PC-9 (cell line): ENCODE measurements at regions not wholly inside any gene's neighbourhood (a gene's known extent, or its start where the extent isn't known, plus 50 kb on each side); places are given as distances from the start of the nearest gene placed in this dataset.

ENCODE experiments used
- BruUV-seq: library from RNA; stranded (reverse); fragments of 400-500 nt; replicated peaks from 2 replicates; lab custom pipeline; 2021; lab: Mats Ljungman, UMichigan
- CTCF ChIA-PET: fragments of 300-600 bp; sonication (Branson Sonifier 250); formaldehyde crosslinking; loops from one replicate; lab custom pipeline; 2022; ENCODE audit warnings: antibody characterized with exemption; lab: Charles Lee
- POLR2A ChIA-PET: fragments of 300-600 bp; sonication (Branson Sonifier 250); formaldehyde crosslinking; loops from one replicate; lab custom pipeline; 2022; ENCODE audit warnings: antibody characterized with exemption; ENCODE audit not compliant: unreplicated experiment; lab: Charles Lee
- DNase-seq, 2 experiments: peaks; one replicate each; pipeline versions ENCODE4 v3.0.0 to v3.0.0-alpha.2; 2015 to 2022; ENCODE audit warnings: mixed read lengths in 1 of 2
- H2AFZ ChIP-seq: fragments of 200-600 bp; sonication (generic); 2 replicates; pipeline ENCODE4 v1.8.1; 2017; ENCODE audit warnings: antibody characterized with exemption
- H3F3A ChIP-seq: fragments of 200-600 bp; sonication (generic); 2 replicates; pipeline ENCODE4 v1.8.1; 2017; ENCODE audit warnings: antibody characterized with exemption, mild to moderate bottlenecking, low read depth; ENCODE audit not compliant: insufficient read depth
- H3K27ac ChIP-seq: fragments of 200-600 bp; sonication (generic); 2 replicates; pipeline ENCODE4 v1.6.1; 2016; ENCODE audit warnings: mixed run types
- H3K27me3 ChIP-seq: fragments of 200-600 bp; sonication (generic); 2 replicates; pipeline ENCODE4 v1.6.1; 2016; ENCODE audit warnings: low read depth, mixed run types; ENCODE audit not compliant: insufficient read depth
- H3K36me3 ChIP-seq: fragments of 200-600 bp; sonication (generic); 2 replicates; pipeline ENCODE4 v1.6.1; 2016; ENCODE audit warnings: low read depth, mixed run types
- H3K4me1 ChIP-seq: fragments of 200-600 bp; sonication (generic); replicated peaks from 2 replicates; pipeline ENCODE4 v1.6.1; 2016; ENCODE audit warnings: mixed run types; ENCODE audit not compliant: insufficient read depth
- H3K4me2 ChIP-seq: fragments of 200-600 bp; sonication (generic); 2 replicates; pipeline ENCODE4 v1.6.1; 2017; ENCODE audit warnings: mixed run types
- H3K4me3 ChIP-seq: fragments of 200-600 bp; sonication (generic); 2 replicates; pipeline ENCODE4 v1.6.1; 2016; ENCODE audit warnings: mixed run types
- H3K79me2 ChIP-seq: fragments of 200-600 bp; sonication (generic); 2 replicates; pipeline ENCODE4 v1.6.1; 2017; ENCODE audit warnings: low read depth, mixed run types
- H3K9me2 ChIP-seq: fragments of 200-600 bp; sonication (generic); 2 replicates; pipeline ENCODE4 v1.8.1; 2017; ENCODE audit warnings: mild to moderate bottlenecking; ENCODE audit not compliant: insufficient read depth
- H3K9me3 ChIP-seq: fragments of 200-600 bp; sonication (generic); 2 replicates; pipeline ENCODE4 v1.8.1; 2016; ENCODE audit warnings: low read depth; ENCODE audit not compliant: insufficient read depth
- H4K20me1 ChIP-seq: fragments of 200-600 bp; sonication (generic); 2 replicates; pipeline ENCODE4 v1.8.1; 2017; ENCODE audit not compliant: insufficient read depth
- EZH2 ChIP-seq: fragments of 200-600 bp; sonication (generic); IDR thresholded peaks from 2 replicates; pipeline ENCODE4 v1.8.0; 2017; ENCODE audit warnings: antibody characterized with exemption, low read depth
- intact Hi-C: fragments of 100-400 bp; cut with micrococcal nuclease; formaldehyde crosslinking; loops from one replicate; pipeline ENCODE4 v1.10.0; 2022; ENCODE audit not compliant: unreplicated experiment
- TF ChIP-seq, protein P1 (sequence below): fragments of 200-600 bp; sonication (generic); conservative IDR thresholded peaks from 2 replicates; pipeline ENCODE4 v1.6.1; 2017; ENCODE audit warnings: mixed run types, antibody characterized with exemption, mild to moderate bottlenecking, moderate library complexity

DNA sequence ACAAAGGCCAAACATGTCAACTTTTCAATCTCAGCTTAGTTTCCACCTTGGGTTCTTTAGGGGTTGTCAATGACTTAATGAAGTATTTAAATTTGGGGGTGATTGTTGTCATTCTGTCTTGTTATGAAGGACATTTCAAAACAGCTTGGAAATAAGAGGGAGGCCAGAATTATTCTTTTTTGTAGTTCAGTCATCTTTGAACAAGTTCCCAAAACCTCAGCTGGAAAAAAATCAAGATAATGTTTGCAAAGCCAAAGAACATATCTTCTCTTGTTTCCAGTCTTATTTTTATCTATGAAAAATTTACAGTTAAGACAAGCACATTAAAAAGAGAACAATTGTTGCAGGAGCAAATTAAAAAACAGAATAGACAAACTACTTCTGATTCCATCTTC lies 612.8 kb downstream of the INSC start:
- H3K9me3 ChIP-seq = no peaks in the 10 kb centered on the region
- H3K4me1 ChIP-seq = no peaks in the 10 kb centered on the region
- no peak for TF ChIP-seq EZH2
- TF ChIP-seq, protein P1, sequence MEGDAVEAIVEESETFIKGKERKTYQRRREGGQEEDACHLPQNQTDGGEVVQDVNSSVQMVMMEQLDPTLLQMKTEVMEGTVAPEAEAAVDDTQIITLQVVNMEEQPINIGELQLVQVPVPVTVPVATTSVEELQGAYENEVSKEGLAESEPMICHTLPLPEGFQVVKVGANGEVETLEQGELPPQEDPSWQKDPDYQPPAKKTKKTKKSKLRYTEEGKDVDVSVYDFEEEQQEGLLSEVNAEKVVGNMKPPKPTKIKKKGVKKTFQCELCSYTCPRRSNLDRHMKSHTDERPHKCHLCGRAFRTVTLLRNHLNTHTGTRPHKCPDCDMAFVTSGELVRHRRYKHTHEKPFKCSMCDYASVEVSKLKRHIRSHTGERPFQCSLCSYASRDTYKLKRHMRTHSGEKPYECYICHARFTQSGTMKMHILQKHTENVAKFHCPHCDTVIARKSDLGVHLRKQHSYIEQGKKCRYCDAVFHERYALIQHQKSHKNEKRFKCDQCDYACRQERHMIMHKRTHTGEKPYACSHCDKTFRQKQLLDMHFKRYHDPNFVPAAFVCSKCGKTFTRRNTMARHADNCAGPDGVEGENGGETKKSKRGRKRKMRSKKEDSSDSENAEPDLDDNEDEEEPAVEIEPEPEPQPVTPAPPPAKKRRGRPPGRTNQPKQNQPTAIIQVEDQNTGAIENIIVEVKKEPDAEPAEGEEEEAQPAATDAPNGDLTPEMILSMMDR = no peak
- no peak overlapping the region for H3K27ac ChIP-seq
- H3F3A ChIP-seq = no peaks in the 10 kb centered on the region
- CTCF ChIA-PET = no interaction called here
- H3K9me2 ChIP-seq = no peaks in the 10 kb centered on the region
- no peaks in the 10 kb centered on the region for H4K20me1 ChIP-seq
- POLR2A ChIA-PET = no interaction called here
- no peak overlapping the region for H3K4me2 ChIP-seq
- H3K79me2 ChIP-seq = no peaks in the 10 kb centered on the region
- intact Hi-C loops = no loop called here
- no peaks in the 10 kb centered on the region for H3K36me3 ChIP-seq
- no peak overlapping the region for H2AFZ ChIP-seq
- no peak overlapping the region for H3K4me3 ChIP-seq
- no TSS peak for BruUV-seq
- H3K27me3 ChIP-seq = no peaks in the 10 kb centered on the region
- DNase-seq = no peak

DNA sequence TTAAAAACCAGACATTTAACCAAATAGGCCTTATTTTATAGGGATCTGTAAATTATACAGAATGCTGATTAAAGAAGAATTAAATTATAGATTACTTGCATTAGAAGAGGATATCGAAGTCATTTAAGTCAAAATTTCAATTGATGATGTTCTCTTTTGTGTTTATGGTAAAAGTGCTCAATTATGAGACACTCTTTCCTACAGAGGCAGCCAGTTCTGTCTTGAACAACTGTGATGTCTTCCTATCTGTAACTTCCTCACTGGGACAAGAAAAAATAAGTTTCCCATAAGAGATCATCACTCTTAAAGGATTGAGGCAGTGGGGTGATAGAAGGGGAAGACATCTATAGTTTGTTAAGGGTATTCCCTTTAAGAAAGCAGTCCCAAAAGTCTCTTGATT lies 613.5 kb downstream of the INSC start:
- Histone ChIP-seq H3K4me1 (no peaks in the 10 kb centered on the region), H3K27ac (no peak overlapping the region), H3K9me3 (no peaks in the 10 kb centered on the region), H3K9me2 (no peaks in the 10 kb centered on the region), H3K4me2 (no peak overlapping the region), H3K36me3 (no peaks in the 10 kb centered on the region), H4K20me1 (no peaks in the 10 kb centered on the region), H3K27me3 (no peaks in the 10 kb centered on the region), H3K79me2 (no peaks in the 10 kb centered on the region), H3F3A (no peaks in the 10 kb centered on the region), H3K4me3 (no peak overlapping the region), H2AFZ (no peak overlapping the region)
- no TSS peak for BruUV-seq
- TF ChIP-seq, protein P1 = no peak
- TF ChIP-seq EZH2 = no peak
- intact Hi-C loops = no loop called here
- no peak for DNase-seq
- ChIA-PET CTCF (no interaction called here), POLR2A (no interaction called here)

DNA sequence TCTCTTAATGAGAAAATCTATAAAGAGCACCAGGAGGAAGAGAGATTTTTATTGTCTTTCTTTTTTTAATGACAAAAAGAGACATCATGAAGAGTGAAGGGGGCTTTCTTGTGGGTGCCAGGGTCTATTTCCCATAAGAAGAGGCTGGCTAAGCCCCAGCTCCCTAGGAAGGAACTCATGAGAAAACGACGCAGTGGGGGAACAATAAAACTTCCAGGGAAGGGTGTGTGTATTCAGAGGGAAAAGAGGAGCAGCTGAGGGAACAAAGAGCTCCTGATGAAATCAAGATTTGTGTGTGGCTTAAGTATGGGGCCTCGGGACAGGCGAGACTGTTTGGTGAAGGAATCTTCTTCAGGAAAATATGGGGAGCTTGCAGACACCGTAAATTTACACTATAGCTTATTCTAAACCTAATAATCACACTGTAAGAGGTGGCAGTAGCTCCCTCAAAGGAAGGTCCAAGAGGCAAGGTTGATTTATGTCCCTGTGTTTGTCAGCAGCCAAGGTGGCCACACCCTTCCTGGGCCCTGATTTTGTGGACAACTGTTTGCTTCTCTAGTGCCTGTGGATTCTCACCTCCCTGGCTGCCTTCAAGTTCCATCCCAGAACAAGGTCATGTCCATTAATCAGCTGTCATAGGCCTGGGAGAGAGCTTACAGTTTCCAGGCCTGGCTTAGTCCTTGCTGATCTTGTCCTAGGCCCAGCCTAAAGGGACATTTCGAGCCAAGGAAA lies 615.7 kb downstream of the INSC start:
- H3K4me3 ChIP-seq = no peak overlapping the region
- H3K9me2 ChIP-seq = no peaks in the 10 kb centered on the region
- no peak for TF ChIP-seq EZH2
- TF ChIP-seq, protein P1 = no peak
- ChIA-PET POLR2A (no interaction called here), CTCF (no interaction called here)
- no peaks in the 10 kb centered on the region for H3K9me3 ChIP-seq
- no peaks in the 10 kb centered on the region for H4K20me1 ChIP-seq
- H3K27ac ChIP-seq = no peak overlapping the region
- DNase-seq = no peak
- no peaks in the 10 kb centered on the region for H3K36me3 ChIP-seq
- no peaks in the 10 kb centered on the region for H3F3A ChIP-seq
- H3K27me3 ChIP-seq = no peaks in the 10 kb centered on the region
- intact Hi-C loops = no loop called here
- no peak overlapping the region for H3K4me2 ChIP-seq
- H3K4me1 ChIP-seq = no peaks in the 10 kb centered on the region
- no TSS peak for BruUV-seq
- no peak overlapping the region for H2AFZ ChIP-seq
- no peaks in the 10 kb centered on the region for H3K79me2 ChIP-seq
